ENCODE measurements at regions not wholly inside any gene's neighbourhood (a gene's known extent, or its start where the extent isn't known, plus 50 kb on each side); places are given as distances from the start of the nearest gene placed in this dataset.
"Not testable (repeated sequence)": the region's sequence is repeated elsewhere in the genome, so short reads cannot be mapped to it uniquely, and the experiment has no call there.

DNA sequence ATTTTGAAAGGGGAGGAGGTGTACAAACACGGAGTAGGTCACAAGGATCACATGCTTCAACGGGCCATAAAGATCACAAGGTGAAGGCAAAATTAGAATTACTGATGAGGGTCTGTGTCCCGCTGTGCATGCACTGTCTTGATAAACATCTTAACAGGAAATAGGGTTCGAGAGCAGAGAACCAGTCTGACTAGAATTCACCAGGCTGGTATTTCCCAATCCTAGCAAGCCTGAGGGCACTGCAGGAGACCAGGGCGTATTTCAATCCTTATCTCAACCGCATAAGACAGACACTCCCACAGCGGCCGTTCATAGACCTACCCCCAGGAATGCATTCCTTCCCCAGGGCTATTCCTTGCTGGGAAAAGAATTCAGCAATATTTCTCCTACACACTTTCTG, 80.0 kb upstream of the NUPR2 start:
- TF ChIP-seq, protein P1, sequence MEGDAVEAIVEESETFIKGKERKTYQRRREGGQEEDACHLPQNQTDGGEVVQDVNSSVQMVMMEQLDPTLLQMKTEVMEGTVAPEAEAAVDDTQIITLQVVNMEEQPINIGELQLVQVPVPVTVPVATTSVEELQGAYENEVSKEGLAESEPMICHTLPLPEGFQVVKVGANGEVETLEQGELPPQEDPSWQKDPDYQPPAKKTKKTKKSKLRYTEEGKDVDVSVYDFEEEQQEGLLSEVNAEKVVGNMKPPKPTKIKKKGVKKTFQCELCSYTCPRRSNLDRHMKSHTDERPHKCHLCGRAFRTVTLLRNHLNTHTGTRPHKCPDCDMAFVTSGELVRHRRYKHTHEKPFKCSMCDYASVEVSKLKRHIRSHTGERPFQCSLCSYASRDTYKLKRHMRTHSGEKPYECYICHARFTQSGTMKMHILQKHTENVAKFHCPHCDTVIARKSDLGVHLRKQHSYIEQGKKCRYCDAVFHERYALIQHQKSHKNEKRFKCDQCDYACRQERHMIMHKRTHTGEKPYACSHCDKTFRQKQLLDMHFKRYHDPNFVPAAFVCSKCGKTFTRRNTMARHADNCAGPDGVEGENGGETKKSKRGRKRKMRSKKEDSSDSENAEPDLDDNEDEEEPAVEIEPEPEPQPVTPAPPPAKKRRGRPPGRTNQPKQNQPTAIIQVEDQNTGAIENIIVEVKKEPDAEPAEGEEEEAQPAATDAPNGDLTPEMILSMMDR (IDR thresholded peaks at IDR 0.05), result not testable (repeated sequence)
- TF ChIP-seq ZFX (IDR thresholded peaks at IDR 0.05; ENCODE audit: borderline replicate concordance), result not testable (repeated sequence)

All from 22Rv1 (cell line).